Stomach (tissue), 8 donors: ENCODE measurements at regions not wholly inside any gene's neighbourhood (a gene's known extent, or its start where the extent isn't known, plus 50 kb on each side); places are given as distances from the start of the nearest gene placed in this dataset.

Experiments used
- DNase-seq, 2 donors: peaks; one replicate each; pipeline versions ENCODE4 v3.0.0 to v3.0.0-alpha.2; 2013 to 2019
- H3K27ac ChIP-seq, 5 donors: fragments of 200-600 bp in 4 of 5; sonication (generic) in 4 of 5; one replicate each; pipeline ENCODE4 v1.5.1; 2013 to 2019; ENCODE audit warnings: mild to moderate bottlenecking in 1 of 5, moderate library complexity in 1 of 5
- H3K27me3 ChIP-seq, 3 donors: fragments of 200-600 bp; sonication (generic); one replicate each; pipeline ENCODE4 v1.5.1; 2017 to 2019; ENCODE audit warnings: mixed run types in 1 of 3
- H3K36me3 ChIP-seq, 4 donors: fragments of 200-600 bp; sonication (generic); 1 replicate in 3 of 4; 2 replicates in 1 of 4; pipeline ENCODE4 v1.5.1; 2016 to 2019
- H3K4me1 ChIP-seq, 4 donors: fragments of 200-600 bp; sonication (generic); one replicate each; pipeline ENCODE4 v1.5.1; 2016 to 2019
- H3K4me3 ChIP-seq, 4 donors: fragments of 200-600 bp; sonication (generic) in 3 of 4; one replicate each; pipeline ENCODE4 v1.5.1; 2016 to 2019; ENCODE audit warnings: mild to moderate bottlenecking in 1 of 4
- H3K9me3 ChIP-seq, 4 donors: fragments of 200-600 bp; sonication (generic); one replicate each; pipeline ENCODE4 v1.5.1; 2016 to 2019
- EP300 ChIP-seq: sonication (generic); formaldehyde crosslinking; IDR thresholded peaks from one replicate; pipeline ENCODE4 v1.6.1; 2017; ENCODE audit warnings: antibody characterized with exemption
- POLR2A ChIP-seq, 4 donors: fragments of 450-650 bp; IDR thresholded peaks; one replicate each; pipeline ENCODE4 v1.6.1; 2016; ENCODE audit warnings: antibody characterized with exemption in 4 of 4, control low read depth in 2 of 4, mild to moderate bottlenecking in 1 of 4, moderate library complexity in 1 of 4
- POLR2AphosphoS5 ChIP-seq, 3 donors: sonication (generic); formaldehyde crosslinking; IDR thresholded peaks; one replicate each; pipeline ENCODE4 v1.6.1; 2016; ENCODE audit warnings: antibody characterized with exemption in 3 of 3
- WGBS, 5 donors: extraction: QIAGEN DNeasy Blood & Tissue Kit in 3 of 5; methylation state at CpG; one replicate each; pipeline versions ENCODE4 v1.1.5 to v1.1.7; 2013 to 2018; 5-methylcytosine and 5-hydroxymethylcytosine counted together
- intact Hi-C: fragments of 100-400 bp; cut with DNase I; formaldehyde crosslinking; loops from one replicate; pipeline ENCODE4 v1.15.1; 2023; ENCODE audit warnings: low total_unique reads
- TF ChIP-seq, protein P1 (sequence below), 7 experiments: fragments of 450-650 bp in 4 of 7; fragments of 200-600 bp in 3 of 7; sonication (generic) in 3 of 7; IDR thresholded peaks; one replicate each; pipeline ENCODE4 v1.5.1; 2016 to 2019; ENCODE audit warnings: antibody characterized with exemption in 7 of 7, control low read depth in 2 of 7, mild to moderate bottlenecking in 1 of 7
- donor health status: healthy with polysubstance abuse.
- donor health status: Bipolar disorder and iron deficiency.
- donor health status: healthy.

DNA sequence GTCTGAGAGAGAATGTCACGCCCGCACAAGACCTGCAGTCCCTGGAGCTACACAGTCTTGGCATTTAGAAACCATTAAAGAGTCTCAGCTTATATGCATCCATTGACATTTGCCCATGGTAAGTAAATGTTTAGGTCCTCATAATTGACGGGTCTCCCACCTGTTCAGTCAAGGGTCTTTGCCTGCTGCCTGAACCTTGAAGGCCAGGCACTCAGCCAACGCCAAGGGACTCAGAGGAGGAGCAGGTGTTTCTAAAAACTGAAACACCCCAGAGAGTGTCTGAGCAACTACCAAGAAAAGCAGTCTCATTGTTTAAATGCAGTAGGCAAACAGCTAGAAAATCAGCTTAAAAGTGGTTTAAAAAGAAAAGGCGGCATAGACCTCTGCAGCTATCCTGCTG, 264.7 kb upstream of the AKR1E2 start:
- 86 to 90% (median 86%) methylated on average over 5 of the region's 5 CpGs for WGBS, 5 donors
- TF ChIP-seq EP300 (no peak), POLR2AphosphoS5 (IDR thresholded peaks at IDR 0.05) (no peak), POLR2A (IDR thresholded peaks at IDR 0.05) (no peak)
- TF ChIP-seq, protein P1, sequence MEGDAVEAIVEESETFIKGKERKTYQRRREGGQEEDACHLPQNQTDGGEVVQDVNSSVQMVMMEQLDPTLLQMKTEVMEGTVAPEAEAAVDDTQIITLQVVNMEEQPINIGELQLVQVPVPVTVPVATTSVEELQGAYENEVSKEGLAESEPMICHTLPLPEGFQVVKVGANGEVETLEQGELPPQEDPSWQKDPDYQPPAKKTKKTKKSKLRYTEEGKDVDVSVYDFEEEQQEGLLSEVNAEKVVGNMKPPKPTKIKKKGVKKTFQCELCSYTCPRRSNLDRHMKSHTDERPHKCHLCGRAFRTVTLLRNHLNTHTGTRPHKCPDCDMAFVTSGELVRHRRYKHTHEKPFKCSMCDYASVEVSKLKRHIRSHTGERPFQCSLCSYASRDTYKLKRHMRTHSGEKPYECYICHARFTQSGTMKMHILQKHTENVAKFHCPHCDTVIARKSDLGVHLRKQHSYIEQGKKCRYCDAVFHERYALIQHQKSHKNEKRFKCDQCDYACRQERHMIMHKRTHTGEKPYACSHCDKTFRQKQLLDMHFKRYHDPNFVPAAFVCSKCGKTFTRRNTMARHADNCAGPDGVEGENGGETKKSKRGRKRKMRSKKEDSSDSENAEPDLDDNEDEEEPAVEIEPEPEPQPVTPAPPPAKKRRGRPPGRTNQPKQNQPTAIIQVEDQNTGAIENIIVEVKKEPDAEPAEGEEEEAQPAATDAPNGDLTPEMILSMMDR (IDR thresholded peaks at IDR 0.05), result no peak
- Histone ChIP-seq H3K36me3 (no peaks in the 10 kb centered on the region), H3K27me3 (no peaks in the 10 kb centered on the region), H3K27ac (no peak overlapping the region), H3K4me3 (no peak overlapping the region), H3K4me1 (no peaks in the 10 kb centered on the region), H3K9me3 (peaks cover 0 to 5% (median 0%) of the 10 kb centered on the region in 4 donors)
- DNase-seq, result no peak
- intact Hi-C loops, result no loop called here

DNA sequence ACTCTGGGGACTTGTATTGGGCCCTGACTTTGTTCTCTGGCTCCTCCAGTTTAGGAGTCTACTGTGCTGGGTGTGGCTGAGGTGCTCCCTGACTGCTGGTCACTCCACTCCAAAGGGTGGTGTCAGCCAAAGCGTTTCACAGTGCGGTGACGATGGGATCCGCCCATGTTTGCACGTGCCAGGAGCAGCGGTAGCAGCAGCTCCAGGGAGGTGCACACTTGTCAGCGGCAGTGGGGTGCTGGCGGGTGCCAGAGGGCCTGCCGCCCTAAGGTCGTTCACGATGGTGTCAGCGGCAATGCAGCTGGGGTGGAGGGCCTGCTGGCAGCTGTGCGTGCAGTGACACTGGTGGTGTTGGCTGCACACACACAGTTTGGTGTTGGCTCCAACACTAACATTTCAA, 268.5 kb upstream of the AKR1E2 start:
- no peak for DNase-seq
- Histone ChIP-seq H3K27me3 (no peaks in the 10 kb centered on the region), H3K4me3 (no peak overlapping the region), H3K9me3 (peaks cover 0 to 5% (median 0%) of the 10 kb centered on the region in 4 donors), H3K36me3 (no peaks in the 10 kb centered on the region), H3K27ac (no peak overlapping the region), H3K4me1 (no peaks in the 10 kb centered on the region)
- WGBS, 5 donors, result 88 to 94% (median 92%) methylated on average over 10 to 13 of the region's 13 CpGs
- TF ChIP-seq, protein P1 (IDR thresholded peaks at IDR 0.05), result no peak
- TF ChIP-seq EP300 (no peak), POLR2AphosphoS5 (IDR thresholded peaks at IDR 0.05) (no peak), POLR2A (IDR thresholded peaks at IDR 0.05) (no peak)
- intact Hi-C loops, result no loop called here

DNA sequence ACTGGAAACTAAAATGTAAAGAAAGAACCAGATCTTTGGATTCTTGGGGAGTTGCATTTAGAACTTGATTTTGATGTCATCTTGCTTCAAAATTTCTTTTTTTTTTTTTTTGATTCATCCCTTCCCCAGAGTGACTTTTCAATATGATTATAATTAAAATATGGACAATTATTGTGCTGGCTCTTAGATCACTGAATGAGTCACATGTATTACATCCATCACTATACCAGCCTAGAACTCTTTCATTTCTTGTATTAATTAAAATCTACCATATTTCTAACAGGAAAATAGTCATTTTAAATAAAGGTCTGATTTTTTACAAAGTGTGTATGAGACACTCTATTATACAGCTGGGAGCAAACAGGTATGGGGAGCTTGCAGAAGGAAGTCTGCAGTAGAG, 269.5 kb upstream of the AKR1E2 start:
- no peaks in the 10 kb centered on the region for H3K4me1 ChIP-seq
- H3K4me3 ChIP-seq, result no peak overlapping the region
- H3K36me3 ChIP-seq, result no peaks in the 10 kb centered on the region
- TF ChIP-seq POLR2AphosphoS5 (IDR thresholded peaks at IDR 0.05), result no peak
- TF ChIP-seq, protein P1 (IDR thresholded peaks at IDR 0.05), result no peak
- TF ChIP-seq POLR2A (IDR thresholded peaks at IDR 0.05), result no peak
- TF ChIP-seq EP300, result no peak
- intact Hi-C loops, result no loop called here
- H3K27me3 ChIP-seq, result no peaks in the 10 kb centered on the region
- no peak for DNase-seq
- peaks cover 0 to 5% (median 0%) of the 10 kb centered on the region in 4 donors for H3K9me3 ChIP-seq
- H3K27ac ChIP-seq, result no peak overlapping the region

DNA sequence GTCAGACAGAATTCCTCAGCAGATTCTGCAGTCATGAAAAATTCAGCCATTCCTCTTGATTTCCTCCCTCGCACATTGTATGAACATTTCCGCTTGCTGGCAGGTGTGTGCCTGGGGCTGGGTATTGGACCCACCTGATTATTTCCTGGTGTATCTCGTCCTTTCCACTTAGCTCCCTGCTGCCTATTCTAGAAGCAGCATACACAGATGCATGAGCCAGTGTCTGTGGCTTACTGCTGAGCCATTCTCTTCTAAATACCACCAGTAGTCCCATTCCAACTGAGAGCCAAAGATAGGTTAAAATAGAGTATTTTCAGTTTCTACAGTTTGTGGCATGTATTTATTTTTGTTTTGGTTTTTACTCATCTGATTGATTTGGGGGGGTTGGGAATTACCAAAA, 270.1 kb upstream of the AKR1E2 start:
- intact Hi-C loops, result no loop called here
- TF ChIP-seq EP300 (no peak), POLR2A (IDR thresholded peaks at IDR 0.05) (no peak), POLR2AphosphoS5 (IDR thresholded peaks at IDR 0.05) (no peak)
- TF ChIP-seq, protein P1 (IDR thresholded peaks at IDR 0.05), result no peak
- H3K4me1 ChIP-seq, result no peaks in the 10 kb centered on the region
- H3K4me3 ChIP-seq, result no peak overlapping the region
- no peaks in the 10 kb centered on the region for H3K27me3 ChIP-seq
- no peak for DNase-seq
- H3K27ac ChIP-seq, result no peak overlapping the region
- no peaks in the 10 kb centered on the region for H3K36me3 ChIP-seq
- H3K9me3 ChIP-seq, result peaks cover 0 to 5% (median 0%) of the 10 kb centered on the region in 4 donors
- 80 to 93% (median 82%) methylated on average over 3 of the region's 3 CpGs for WGBS, 5 donors
